Gastrocnemius medialis (tissue), 4 donors: ENCODE measurements at regions not wholly inside any gene's neighbourhood (a gene's known extent, or its start where the extent isn't known, plus 50 kb on each side); places are given as distances from the start of the nearest gene placed in this dataset.

Experiments
- CTCF ChIP-seq, 5 experiments: fragments of 450-650 bp in 3 of 5; fragments of 200-600 bp in 2 of 5; sonication (generic) in 2 of 5; IDR thresholded peaks in 4 of 5; conservative IDR thresholded peaks in 1 of 5; 1 replicate in 4 of 5; 2 replicates in 1 of 5; pipeline ENCODE4 v1.5.1; 2016 to 2019; ENCODE audit warnings: antibody characterized with exemption in 5 of 5, mild to moderate bottlenecking in 3 of 5, moderate library complexity in 3 of 5
- POLR2A ChIP-seq, 2 donors: fragments of 450-650 bp; IDR thresholded peaks; one replicate each; pipeline ENCODE4 v1.6.1; 2017; ENCODE audit warnings: antibody characterized with exemption in 2 of 2, mild to moderate bottlenecking in 2 of 2, moderate library complexity in 2 of 2

DNA sequence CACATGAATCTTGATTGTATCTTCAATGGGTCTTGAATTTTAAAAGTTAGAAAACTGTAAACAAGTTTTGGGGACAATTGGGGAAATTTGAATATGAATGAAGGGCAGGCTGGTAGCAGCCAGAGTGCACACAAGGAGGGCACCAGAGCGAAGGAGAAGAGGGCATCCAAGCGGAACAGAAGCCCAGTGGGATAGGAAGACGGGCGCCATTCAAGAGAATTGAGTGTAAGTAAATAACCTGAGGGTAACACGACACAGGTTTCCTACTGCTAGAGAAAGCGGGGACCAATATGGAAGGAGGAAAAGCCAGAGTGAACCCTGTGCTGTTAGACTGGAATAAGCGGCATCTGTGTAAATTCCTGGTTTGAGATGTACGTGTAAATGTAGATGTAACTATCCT lies 115.1 kb upstream of the CCL2 start:
- TF ChIP-seq CTCF (IDR thresholded peaks at IDR 0.05 in 4 of 5, conservative IDR thresholded peaks at IDR 0.05 in 1 of 5) (no peak), POLR2A (IDR thresholded peaks at IDR 0.05) (no peak)
